Keratinocyte (primary cell): ENCODE measurements at regions not wholly inside any gene's neighbourhood (a gene's known extent, or its start where the extent isn't known, plus 50 kb on each side); places are given as distances from the start of the nearest gene placed in this dataset.

Experiments used
- DNase-seq: peaks from one replicate; pipeline ENCODE4 v3.0.0-alpha.2; 2011; ENCODE audit warnings: low read depth, missing footprints, low spot score
- FAIRE-seq: peaks from 2 replicates; lab custom pipeline; 2011; peaks lifted over from hg19 to GRCh38; lab: Jason Lieb, UNC
- H2AFZ ChIP-seq: 2 replicates; pipeline ENCODE4 v1.6.0; 2012; ENCODE audit warnings: low read length, control low read depth, inconsistent platforms; ENCODE audit not compliant: control insufficient read depth
- H3K27ac ChIP-seq: 2 replicates; pipeline ENCODE4 v1.5.1; 2011; ENCODE audit warnings: low read length; ENCODE audit not compliant: control insufficient read depth, insufficient read depth
- H3K27me3 ChIP-seq: 3 replicates; pipeline ENCODE4 v1.6.0; 2011; ENCODE audit warnings: low read length; ENCODE audit not compliant: control insufficient read depth, insufficient read depth; ENCODE audit errors: extremely low read depth
- H3K36me3 ChIP-seq, 2 experiments: 2 replicates in 1 of 2; 3 replicates in 1 of 2; pipeline ENCODE4 v1.5.1; 2011; ENCODE audit warnings: low read length in 2 of 2, mild to moderate bottlenecking in 1 of 2; ENCODE audit not compliant: control insufficient read depth in 2 of 2, insufficient read depth in 2 of 2; ENCODE audit errors: extremely low read depth in 1 of 2
- H3K4me1 ChIP-seq: 3 replicates; pipeline ENCODE4 v1.5.1; 2011; ENCODE audit warnings: low read length; ENCODE audit not compliant: control insufficient read depth, insufficient read depth; ENCODE audit errors: extremely low read depth
- H3K4me2 ChIP-seq: 3 replicates; pipeline ENCODE4 v1.6.0; 2011; ENCODE audit warnings: low read depth, low read length; ENCODE audit not compliant: control insufficient read depth, insufficient read depth; ENCODE audit errors: extremely low read depth
- H3K4me3 ChIP-seq, 3 experiments: fragments of 200-600 bp in 1 of 3; sonication (generic) in 1 of 3; 2 replicates in 2 of 3; 3 replicates in 1 of 3; pipeline ENCODE4 v1.5.1; 2011 to 2016; ENCODE audit warnings: low read length in 3 of 3, mild to moderate bottlenecking in 3 of 3, control low read depth in 2 of 3, inconsistent platforms in 1 of 3, low read depth in 1 of 3, mixed read lengths in 1 of 3, mixed run types in 1 of 3, moderate library complexity in 1 of 3; ENCODE audit not compliant: control insufficient read depth in 2 of 3, insufficient read depth in 2 of 3; ENCODE audit errors: extremely low read depth in 1 of 3
- H3K79me2 ChIP-seq: 2 replicates; pipeline ENCODE4 v1.6.0; 2012; ENCODE audit warnings: low read length; ENCODE audit not compliant: control insufficient read depth, insufficient read depth
- H3K9ac ChIP-seq: 3 replicates; pipeline ENCODE4 v1.6.0; 2011; ENCODE audit warnings: low read length; ENCODE audit not compliant: control insufficient read depth, insufficient read depth; ENCODE audit errors: extremely low read depth
- H3K9me1 ChIP-seq: 3 replicates; pipeline ENCODE4 v1.6.0; 2011; ENCODE audit warnings: low read length; ENCODE audit not compliant: control insufficient read depth, insufficient read depth; ENCODE audit errors: extremely low read depth
- H3K9me3 ChIP-seq: 2 replicates; pipeline ENCODE4 v1.5.1; 2012; ENCODE audit warnings: low read depth, low read length; ENCODE audit not compliant: control insufficient read depth
- H4K20me1 ChIP-seq: 3 replicates; pipeline ENCODE4 v1.6.0; 2011; ENCODE audit warnings: low read length; ENCODE audit not compliant: control insufficient read depth, insufficient read depth; ENCODE audit errors: extremely low read depth
- EZH2 ChIP-seq: IDR thresholded peaks from one replicate; pipeline ENCODE4 v1.6.1; 2012; ENCODE audit warnings: inconsistent platforms, mild to moderate bottlenecking, low read length, moderate library complexity
- dilution Hi-C: fragments of 300-500 bp; cut with MboI; formaldehyde crosslinking; loops from one replicate; pipeline ENCODE4 v1.7.0; 2020; ENCODE audit warnings: low sequenced_read_pairs; ENCODE audit not compliant: extremely low pct_ligation_motif_present
- TF ChIP-seq, protein P1 (sequence below), 3 experiments: IDR thresholded peaks in 1 of 3; conservative IDR thresholded peaks in 1 of 3; optimal IDR thresholded peaks in 1 of 3; 2 replicates in 2 of 3; 3 replicates in 1 of 3; pipeline versions ENCODE3 to v1.5.1; 2011; ENCODE audit warnings: low read length in 3 of 3, mild to moderate bottlenecking in 3 of 3, moderate library complexity in 2 of 3, control low read depth in 1 of 3, inconsistent platforms in 1 of 3; ENCODE audit not compliant: insufficient read depth in 2 of 3; ENCODE audit errors: extremely low read depth in 1 of 3

DNA sequence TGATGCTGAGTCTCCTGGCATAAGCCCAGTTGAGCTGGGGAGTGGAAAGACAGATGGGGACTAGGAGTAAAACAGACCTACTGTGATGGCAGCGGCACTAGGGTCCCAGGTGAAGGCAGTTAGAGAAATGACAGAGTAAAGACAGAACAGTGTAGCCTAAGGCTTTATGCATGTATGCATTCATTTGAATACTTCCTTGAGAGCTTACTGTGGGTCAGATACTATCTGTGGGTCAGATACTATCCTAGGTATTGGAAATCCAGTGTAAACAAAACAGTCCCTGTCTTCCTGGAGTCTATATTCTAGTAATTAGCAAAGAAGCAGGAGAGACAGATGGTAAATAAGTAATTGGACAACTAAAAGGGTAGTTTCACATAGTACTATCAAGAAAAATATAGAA lies 73.7 kb upstream of the LRCH1 start:
- Histone ChIP-seq H2AFZ (no peak overlapping the region), H3K4me3 (no peak overlapping the region), H4K20me1 (no peaks in the 10 kb centered on the region), H3K4me2 (no peak overlapping the region), H3K9me3 (no peaks in the 10 kb centered on the region), H3K9me1 (no peaks in the 10 kb centered on the region), H3K79me2 (no peaks in the 10 kb centered on the region), H3K36me3 (no peaks in the 10 kb centered on the region), H3K27ac (no peak overlapping the region), H3K9ac (no peak overlapping the region), H3K4me1 (no peaks in the 10 kb centered on the region), H3K27me3 (no peaks in the 10 kb centered on the region)
- FAIRE-seq, result peak; percentile 5
- TF ChIP-seq, protein P1, sequence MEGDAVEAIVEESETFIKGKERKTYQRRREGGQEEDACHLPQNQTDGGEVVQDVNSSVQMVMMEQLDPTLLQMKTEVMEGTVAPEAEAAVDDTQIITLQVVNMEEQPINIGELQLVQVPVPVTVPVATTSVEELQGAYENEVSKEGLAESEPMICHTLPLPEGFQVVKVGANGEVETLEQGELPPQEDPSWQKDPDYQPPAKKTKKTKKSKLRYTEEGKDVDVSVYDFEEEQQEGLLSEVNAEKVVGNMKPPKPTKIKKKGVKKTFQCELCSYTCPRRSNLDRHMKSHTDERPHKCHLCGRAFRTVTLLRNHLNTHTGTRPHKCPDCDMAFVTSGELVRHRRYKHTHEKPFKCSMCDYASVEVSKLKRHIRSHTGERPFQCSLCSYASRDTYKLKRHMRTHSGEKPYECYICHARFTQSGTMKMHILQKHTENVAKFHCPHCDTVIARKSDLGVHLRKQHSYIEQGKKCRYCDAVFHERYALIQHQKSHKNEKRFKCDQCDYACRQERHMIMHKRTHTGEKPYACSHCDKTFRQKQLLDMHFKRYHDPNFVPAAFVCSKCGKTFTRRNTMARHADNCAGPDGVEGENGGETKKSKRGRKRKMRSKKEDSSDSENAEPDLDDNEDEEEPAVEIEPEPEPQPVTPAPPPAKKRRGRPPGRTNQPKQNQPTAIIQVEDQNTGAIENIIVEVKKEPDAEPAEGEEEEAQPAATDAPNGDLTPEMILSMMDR (optimal IDR thresholded peaks at IDR 0.05 in 1 of 3, IDR thresholded peaks at IDR 0.05 in 1 of 3, conservative IDR thresholded peaks at IDR 0.05 in 1 of 3; ENCODE audit: extremely low read depth in 1 of 3, insufficient read depth in 2 of 3, low read length in 3 of 3), result no peak
- TF ChIP-seq EZH2, result no peak
- no peak for DNase-seq
- dilution Hi-C loops, result no loop called here

DNA sequence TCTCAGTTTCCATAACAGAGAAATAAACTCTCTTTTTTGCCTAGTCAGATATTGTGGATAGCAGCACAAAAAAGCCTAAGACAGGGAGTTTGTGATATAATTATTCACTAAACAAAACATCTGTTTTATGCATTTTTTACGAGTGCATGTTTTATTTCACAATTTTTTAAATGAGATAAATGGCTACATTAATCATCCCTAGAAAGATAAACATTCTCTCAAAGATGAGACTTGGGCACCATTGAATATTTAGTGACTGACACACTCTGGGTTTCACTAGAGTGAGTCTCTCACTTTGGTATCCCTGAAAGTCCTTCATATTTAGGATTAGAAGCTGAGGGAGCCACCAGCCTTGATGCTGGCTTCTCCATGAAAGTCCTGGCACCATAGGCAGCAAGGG lies 74.3 kb upstream of the LRCH1 start:
- DNase-seq (no peak), FAIRE-seq (no peak)
- no peaks in the 10 kb centered on the region for H3K36me3 ChIP-seq
- no peak overlapping the region for H3K27ac ChIP-seq
- no peak overlapping the region for H3K4me2 ChIP-seq
- no peak overlapping the region for H2AFZ ChIP-seq
- no peak overlapping the region for H3K4me3 ChIP-seq
- H3K4me1 ChIP-seq, result no peaks in the 10 kb centered on the region
- no peaks in the 10 kb centered on the region for H3K27me3 ChIP-seq
- H3K9me1 ChIP-seq, result no peaks in the 10 kb centered on the region
- H4K20me1 ChIP-seq, result no peaks in the 10 kb centered on the region
- no peaks in the 10 kb centered on the region for H3K9me3 ChIP-seq
- dilution Hi-C loops, result no loop called here
- TF ChIP-seq EZH2, result no peak
- TF ChIP-seq, protein P1 (optimal IDR thresholded peaks at IDR 0.05 in 1 of 3, IDR thresholded peaks at IDR 0.05 in 1 of 3, conservative IDR thresholded peaks at IDR 0.05 in 1 of 3; ENCODE audit: extremely low read depth in 1 of 3, insufficient read depth in 2 of 3, low read length in 3 of 3), result no peak
- H3K9ac ChIP-seq, result no peak overlapping the region
- H3K79me2 ChIP-seq, result no peaks in the 10 kb centered on the region
